Fibroblast of pulmonary artery (primary cell): ENCODE measurements at regions not wholly inside any gene's neighbourhood (a gene's known extent, or its start where the extent isn't known, plus 50 kb on each side); places are given as distances from the start of the nearest gene placed in this dataset.

Experiments
- DNase-seq: peaks from one replicate; pipeline ENCODE4 v3.0.0-alpha.2; 2010; ENCODE audit warnings: low read depth
- H3K4me3 ChIP-seq: replicated peaks from 2 replicates; pipeline ENCODE4 v1.5.1; 2011; ENCODE audit warnings: low read depth, mild to moderate bottlenecking, control low read depth, low read length, moderate library complexity
- TF ChIP-seq, protein P1 (sequence below): IDR thresholded peaks from 2 replicates; pipeline ENCODE4 v1.5.1; 2011; ENCODE audit warnings: mild to moderate bottlenecking, control low read depth, low read length, inconsistent platforms; ENCODE audit errors: missing control alignments

DNA sequence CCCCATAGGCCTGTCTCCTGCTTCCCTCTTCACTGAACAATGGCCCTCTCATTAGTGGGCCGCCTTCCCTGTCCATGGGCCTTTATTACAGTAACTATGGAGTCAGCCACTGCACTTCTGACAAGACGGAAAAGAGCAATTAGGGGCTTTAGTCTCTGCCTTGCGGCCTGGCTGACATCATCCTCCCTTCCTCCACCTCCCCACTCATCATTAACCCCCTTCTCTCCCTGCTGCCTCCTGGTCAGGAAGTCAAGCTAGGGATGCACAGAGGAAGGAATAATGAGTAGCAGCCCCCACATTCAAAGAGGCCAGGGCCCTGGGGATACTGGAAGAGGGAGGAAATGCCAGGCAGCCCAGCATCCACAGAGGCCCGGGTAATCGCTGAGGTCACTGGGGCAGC lies 101.6 kb upstream of the PLXNA4 start:
- TF ChIP-seq, protein P1, sequence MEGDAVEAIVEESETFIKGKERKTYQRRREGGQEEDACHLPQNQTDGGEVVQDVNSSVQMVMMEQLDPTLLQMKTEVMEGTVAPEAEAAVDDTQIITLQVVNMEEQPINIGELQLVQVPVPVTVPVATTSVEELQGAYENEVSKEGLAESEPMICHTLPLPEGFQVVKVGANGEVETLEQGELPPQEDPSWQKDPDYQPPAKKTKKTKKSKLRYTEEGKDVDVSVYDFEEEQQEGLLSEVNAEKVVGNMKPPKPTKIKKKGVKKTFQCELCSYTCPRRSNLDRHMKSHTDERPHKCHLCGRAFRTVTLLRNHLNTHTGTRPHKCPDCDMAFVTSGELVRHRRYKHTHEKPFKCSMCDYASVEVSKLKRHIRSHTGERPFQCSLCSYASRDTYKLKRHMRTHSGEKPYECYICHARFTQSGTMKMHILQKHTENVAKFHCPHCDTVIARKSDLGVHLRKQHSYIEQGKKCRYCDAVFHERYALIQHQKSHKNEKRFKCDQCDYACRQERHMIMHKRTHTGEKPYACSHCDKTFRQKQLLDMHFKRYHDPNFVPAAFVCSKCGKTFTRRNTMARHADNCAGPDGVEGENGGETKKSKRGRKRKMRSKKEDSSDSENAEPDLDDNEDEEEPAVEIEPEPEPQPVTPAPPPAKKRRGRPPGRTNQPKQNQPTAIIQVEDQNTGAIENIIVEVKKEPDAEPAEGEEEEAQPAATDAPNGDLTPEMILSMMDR, result no peak
- no peak for DNase-seq
- no peak overlapping the region for H3K4me3 ChIP-seq

DNA sequence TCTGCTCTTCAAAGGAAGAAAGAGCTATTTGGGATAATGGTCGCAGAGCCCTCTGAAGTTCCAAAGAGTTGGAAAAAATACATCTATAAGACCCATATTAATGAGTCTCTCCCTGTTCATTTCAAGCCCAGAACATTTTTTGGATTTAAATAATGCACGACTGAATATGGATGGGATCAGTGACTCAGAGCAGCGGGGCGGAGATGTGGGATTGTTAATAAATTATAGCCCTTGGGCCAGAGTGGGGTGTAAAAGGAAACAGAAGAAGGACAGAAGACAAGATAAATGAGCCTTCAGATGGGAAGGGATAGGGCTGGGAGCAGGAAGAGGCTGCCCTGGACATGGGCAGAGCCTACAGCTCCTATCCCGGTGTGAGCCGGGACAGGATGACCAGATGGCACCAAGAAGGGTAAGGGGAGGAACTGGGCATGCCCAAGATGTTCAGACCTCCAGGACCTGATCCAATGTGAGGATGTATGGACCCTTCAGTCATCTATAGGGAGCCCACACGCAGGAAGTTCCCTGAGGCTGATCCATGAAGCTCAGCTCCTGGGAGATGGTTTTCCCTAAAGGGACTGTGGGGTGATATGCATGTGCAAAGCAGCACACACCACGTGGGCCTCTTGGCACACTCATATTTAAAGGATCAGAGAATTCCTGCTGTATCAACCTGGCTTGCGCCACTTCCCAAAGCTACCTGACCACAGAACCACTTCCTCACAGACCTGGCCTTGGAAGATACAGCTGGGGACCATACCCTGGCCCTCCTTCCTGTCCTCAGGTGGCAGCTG lies 96.1 kb upstream of the PLXNA4 start:
- H3K4me3 ChIP-seq, result no peak overlapping the region
- DNase-seq, result no peak
- TF ChIP-seq, protein P1, result no peak

DNA sequence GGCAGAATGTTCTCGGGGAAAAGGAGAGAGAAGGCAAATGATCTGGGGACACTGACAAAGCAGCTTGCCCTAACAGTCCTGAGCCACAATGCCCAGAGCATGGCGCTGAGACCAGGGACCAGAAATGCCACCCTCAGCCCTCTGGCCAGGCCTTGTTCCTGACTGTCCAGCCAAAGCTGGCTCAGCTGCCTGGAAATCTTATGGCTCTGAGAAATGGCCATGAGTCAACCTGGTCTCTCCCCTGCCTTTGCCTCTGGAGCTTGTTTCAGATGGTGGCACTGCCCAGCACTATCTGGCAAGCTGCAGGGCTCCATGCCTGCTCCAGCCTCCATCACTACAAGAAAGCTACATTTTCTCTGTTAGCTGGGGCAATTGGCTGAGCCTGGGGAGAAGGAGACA lies 90.5 kb upstream of the PLXNA4 start:
- TF ChIP-seq, protein P1, result no peak
- DNase-seq, result no peak
- no peak overlapping the region for H3K4me3 ChIP-seq

DNA sequence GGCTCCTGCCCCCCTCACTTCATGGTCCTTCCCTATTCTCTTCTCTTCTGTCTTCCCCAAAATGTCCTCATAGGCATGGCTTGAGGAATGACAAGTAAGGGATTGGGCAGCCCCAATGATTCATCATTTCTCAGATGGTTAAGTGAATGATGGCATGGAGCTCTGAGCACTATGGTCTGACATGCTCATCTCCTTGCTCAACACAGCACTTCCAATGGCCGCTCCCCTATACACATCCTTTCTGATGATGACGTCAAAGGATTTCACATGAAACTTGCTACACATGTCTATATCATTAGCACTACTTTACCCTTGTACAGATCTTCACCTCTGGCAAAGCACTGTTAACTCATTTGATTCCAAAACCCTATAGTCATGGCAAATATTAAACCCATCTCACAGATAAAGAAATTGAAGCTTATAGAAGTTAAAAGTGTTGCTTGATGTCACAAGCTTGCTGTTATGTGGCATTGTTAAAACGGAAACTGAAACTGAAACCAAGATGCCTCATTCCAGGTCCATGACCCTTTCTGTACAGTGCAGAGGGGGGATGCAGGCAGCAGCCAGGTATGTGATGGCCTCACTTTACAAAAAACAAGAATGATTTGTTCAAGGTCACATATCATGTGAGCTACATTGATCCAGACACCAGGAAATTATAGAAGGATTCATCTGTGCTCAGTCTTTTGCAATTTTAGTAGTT lies 90.0 kb upstream of the PLXNA4 start:
- no peak for DNase-seq
- TF ChIP-seq, protein P1, result no peak
- no peak overlapping the region for H3K4me3 ChIP-seq

DNA sequence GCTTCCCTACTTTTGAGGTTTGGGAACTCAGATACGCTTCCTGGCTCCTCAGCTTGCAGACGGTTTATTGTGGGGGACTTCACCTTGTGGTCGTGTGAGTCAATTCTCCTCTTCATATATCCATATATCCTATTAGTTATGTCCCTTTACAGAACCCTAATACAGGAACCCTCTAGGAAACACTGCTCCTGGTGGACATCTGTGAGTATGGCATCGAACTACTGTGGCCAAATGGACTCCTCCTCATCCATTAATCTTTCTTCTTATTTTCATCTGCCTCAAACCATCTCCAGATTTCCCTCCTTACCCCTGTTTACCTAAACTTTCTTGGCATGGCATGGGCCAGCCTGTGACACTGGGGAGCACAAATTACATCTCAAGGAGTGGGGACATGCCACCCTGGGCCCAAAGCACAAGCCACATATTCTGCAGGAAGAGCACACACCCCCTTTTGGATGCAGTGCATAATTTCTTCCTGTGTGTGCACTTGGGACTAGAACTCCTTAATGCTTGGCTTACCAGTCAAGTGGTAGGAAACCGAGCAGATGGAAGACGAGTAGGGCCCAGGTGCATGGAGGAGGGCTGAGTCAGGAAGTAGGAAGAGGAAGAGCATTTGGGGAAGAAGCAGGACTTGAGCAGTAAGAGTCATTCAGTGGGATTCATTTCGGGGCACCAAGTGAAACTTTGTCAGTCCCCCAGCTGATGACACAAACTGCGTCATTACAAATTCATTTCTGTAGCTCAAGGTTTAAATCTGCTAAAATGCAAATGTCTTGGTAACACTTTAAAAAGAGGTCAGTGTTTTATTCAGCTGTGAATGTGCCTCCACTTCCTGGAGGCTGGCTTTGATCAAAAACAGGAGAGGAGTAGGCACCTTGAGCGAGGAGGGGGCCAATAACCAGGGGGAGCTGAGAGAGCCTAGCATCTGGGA lies 80.8 kb upstream of the PLXNA4 start:
- TF ChIP-seq, protein P1, result peak; percentile 57
- peak; percentile 30 for DNase-seq
- H3K4me3 ChIP-seq, result no peak overlapping the region

DNA sequence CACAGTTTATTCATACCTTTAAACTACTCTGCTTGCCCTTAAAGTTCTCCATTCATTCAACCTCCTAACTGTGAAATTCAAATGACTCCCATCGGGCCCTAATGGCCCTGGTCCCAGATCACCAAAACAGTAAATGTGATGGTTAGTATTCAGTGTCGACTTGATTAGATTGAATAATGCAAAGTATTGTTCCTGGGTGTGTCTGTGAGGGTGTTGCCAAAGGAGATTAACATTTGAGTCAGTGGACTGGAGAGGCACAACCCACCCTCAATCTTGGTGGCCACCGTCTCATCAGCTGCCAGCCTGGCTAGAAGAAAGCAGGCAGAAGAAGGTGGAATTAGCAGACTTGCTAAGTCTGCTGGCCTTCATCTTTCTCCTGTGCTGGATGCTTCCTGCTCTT lies 80.1 kb upstream of the PLXNA4 start:
- DNase-seq, result no peak
- H3K4me3 ChIP-seq, result no peak overlapping the region
- TF ChIP-seq, protein P1, result no peak
